ENCODE measurements at regions not wholly inside any gene's neighbourhood (a gene's known extent, or its start where the extent isn't known, plus 50 kb on each side); places are given as distances from the start of the nearest gene placed in this dataset.

DNA sequence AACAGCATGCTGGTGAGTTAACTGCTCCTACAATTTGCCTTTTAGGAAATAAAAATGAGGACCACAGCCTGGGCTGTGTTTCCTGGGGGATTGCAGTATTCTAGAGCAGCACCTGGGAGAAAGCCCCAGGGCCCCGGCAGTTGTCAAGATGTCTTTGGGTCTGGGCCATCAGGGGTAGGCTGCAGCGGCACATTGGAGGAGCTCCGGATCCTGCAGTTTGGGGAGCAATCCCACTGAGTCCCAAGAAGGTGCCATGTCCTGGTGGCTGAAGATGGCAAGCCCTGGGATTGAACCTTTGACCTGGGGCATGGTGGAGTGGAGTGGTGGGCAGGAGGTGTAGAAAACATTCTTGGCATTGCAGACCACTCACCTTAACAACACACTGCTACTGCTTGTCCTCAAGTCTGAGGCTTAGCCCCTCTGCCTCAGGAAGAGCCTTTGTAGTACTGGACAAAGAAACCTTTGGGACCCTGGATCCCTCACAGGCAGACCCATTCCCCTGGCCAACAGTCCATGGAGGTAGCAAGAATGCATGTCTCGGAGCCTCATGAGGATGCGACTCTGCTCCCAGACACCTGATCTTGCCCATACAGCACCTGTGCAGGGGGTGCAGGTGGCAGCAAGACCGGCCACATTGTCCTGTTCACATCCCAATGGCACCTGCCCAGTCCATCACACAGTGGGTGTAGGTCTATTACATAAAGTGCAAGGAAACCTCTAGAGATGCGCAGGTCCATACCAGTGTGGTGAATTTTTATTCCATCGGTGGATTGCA, 159.1 kb upstream of the IRX2 start:
- TF ChIP-seq, protein P1, sequence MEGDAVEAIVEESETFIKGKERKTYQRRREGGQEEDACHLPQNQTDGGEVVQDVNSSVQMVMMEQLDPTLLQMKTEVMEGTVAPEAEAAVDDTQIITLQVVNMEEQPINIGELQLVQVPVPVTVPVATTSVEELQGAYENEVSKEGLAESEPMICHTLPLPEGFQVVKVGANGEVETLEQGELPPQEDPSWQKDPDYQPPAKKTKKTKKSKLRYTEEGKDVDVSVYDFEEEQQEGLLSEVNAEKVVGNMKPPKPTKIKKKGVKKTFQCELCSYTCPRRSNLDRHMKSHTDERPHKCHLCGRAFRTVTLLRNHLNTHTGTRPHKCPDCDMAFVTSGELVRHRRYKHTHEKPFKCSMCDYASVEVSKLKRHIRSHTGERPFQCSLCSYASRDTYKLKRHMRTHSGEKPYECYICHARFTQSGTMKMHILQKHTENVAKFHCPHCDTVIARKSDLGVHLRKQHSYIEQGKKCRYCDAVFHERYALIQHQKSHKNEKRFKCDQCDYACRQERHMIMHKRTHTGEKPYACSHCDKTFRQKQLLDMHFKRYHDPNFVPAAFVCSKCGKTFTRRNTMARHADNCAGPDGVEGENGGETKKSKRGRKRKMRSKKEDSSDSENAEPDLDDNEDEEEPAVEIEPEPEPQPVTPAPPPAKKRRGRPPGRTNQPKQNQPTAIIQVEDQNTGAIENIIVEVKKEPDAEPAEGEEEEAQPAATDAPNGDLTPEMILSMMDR (IDR thresholded peaks at IDR 0.05) = no peak
- TF ChIP-seq POLR2A (IDR thresholded peaks at IDR 0.05) = no peak

Measured in tibial nerve (tissue), 3 donors.